ENCODE measurements at regions not wholly inside any gene's neighbourhood (a gene's known extent, or its start where the extent isn't known, plus 50 kb on each side); places are given as distances from the start of the nearest gene placed in this dataset.
"Not testable (repeated sequence)": the region's sequence is repeated elsewhere in the genome, so short reads cannot be mapped to it uniquely, and the experiment has no call there.

- H3K4me3 ChIP-seq (ENCODE audit: low read depth, low read length), result no peak overlapping the region
These were observed 1329.5 kb upstream of the TMEM132C start for GRCh38 chr12:126937431-126937830.

GRCh38 chr12:126944684-126945083 is 1322.3 kb upstream of the TMEM132C start:
- no peak overlapping the region for H3K4me3 ChIP-seq (ENCODE audit: low read depth, low read length)

More at GRCh38 chr12:126937431-126937830, 1329.5 kb upstream of the TMEM132C start:
- no peak for TF ChIP-seq CTCF (IDR thresholded peaks at IDR 0.05; ENCODE audit: borderline replicate concordance, insufficient read depth, low read depth, low read length)

DNA sequence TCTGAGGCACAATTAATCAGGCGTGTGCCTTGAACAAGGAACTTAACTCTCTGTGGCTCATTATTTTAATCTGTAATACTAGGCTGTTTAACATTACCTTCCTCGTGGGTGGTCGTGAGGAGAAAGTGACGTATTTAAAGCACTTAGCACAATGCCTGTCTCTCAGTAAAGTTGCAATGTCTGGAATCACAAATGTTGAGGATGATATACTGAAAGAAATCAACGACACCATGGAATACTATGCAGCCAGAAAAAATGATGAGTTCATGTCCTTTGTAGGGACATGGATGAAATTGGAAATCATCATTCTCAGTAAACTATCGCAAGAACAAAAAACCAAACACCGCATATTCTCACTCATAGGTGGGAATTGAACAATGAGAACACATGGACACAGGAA is 1320.0 kb upstream of the TMEM132C start:
- not testable (repeated sequence) for H3K4me3 ChIP-seq (ENCODE audit: low read depth, low read length)

More at GRCh38 chr12:126944684-126945083, 1322.3 kb upstream of the TMEM132C start:
- no peak for TF ChIP-seq CTCF (IDR thresholded peaks at IDR 0.05; ENCODE audit: borderline replicate concordance, insufficient read depth, low read depth, low read length)

DNA sequence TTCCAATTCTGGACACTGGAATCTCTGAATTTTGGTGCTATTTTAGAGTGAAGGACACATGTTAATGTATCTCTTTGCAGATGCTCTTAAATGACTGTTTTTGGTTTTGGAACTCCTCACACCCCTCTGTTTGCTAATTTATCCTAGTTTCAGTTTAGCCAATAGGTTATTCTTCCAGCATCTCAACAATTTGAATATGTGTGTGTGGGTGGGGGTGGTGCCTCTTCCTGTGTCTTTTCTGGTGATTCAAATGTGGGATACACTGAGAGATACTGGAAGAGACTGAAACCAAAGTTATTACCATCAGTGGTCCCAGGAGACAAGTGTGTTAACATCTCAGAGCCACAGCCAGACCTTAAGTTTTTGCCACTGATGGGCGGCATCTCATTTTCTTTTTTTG is 1317.4 kb upstream of the TMEM132C start:
- no peak for TF ChIP-seq CTCF (IDR thresholded peaks at IDR 0.05; ENCODE audit: borderline replicate concordance, insufficient read depth, low read depth, low read length)
- H3K4me3 ChIP-seq (ENCODE audit: low read depth, low read length), result no peak overlapping the region

GRCh38 chr12:126950266-126950665 is 1316.7 kb upstream of the TMEM132C start:
- no peak for TF ChIP-seq CTCF (IDR thresholded peaks at IDR 0.05; ENCODE audit: borderline replicate concordance, insufficient read depth, low read depth, low read length)
- H3K4me3 ChIP-seq (ENCODE audit: low read depth, low read length), result no peak overlapping the region

DNA sequence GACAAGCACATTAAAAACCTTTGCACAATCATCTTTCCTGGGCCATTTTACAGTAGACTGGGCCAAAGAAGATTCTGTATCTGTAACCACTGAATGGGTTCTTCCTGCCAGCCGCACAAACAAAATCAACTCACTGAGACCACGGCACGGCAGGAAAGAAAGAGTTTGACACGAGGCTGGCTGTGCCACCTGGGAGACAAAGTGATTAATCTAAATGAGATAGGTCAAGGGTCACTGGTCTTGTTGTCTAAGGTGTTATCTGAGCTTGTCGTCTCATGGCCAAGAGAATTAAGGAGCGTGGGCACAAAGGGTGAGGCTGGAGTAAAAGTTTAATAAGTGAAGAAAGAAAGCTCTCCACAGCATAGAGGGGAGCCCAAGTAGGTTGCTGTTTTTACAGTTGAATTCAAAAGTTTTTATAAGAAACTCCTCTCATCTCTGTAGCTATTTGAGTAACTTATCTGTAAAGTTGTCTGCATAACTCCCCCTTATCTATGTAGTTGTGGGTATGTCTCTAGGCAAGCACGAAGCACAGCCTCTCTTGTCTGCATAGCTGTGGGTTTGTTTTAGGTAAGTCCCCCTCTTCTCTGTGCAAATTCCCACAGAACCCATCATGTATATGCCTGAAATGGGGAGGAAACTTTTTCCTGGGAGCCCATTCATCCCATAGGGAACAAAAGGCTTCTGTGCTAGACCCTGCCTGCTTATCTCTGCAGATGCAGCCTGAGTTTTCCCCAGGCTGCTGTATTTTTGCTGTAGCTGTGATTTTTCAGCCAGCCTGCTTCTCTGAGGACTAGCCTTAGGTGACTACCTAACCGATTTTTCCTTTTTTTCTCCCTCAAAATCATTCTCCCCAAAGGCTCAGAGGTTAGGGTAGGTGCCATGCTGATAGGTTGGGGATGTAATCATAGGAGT is 1314.6 kb upstream of the TMEM132C start:
- no peak for TF ChIP-seq CTCF (IDR thresholded peaks at IDR 0.05; ENCODE audit: borderline replicate concordance, insufficient read depth, low read depth, low read length)
- no peak overlapping the region for H3K4me3 ChIP-seq (ENCODE audit: low read depth, low read length)

- no peak overlapping the region for H3K4me3 ChIP-seq (ENCODE audit: low read depth, low read length)
- no peak for TF ChIP-seq CTCF (IDR thresholded peaks at IDR 0.05; ENCODE audit: borderline replicate concordance, insufficient read depth, low read depth, low read length)
These were observed 1313.5 kb upstream of the TMEM132C start for GRCh38 chr12:126953365-126953889.

Measured in GM12875 (cell line).